Thyroid gland (tissue), 4 donors: ENCODE measurements at regions not wholly inside any gene's neighbourhood (a gene's known extent, or its start where the extent isn't known, plus 50 kb on each side); places are given as distances from the start of the nearest gene placed in this dataset.

Experiments
- DNase-seq, 2 donors: peaks; one replicate each; pipeline ENCODE4 v3.0.0-alpha.2; 2019
- H3K27ac ChIP-seq, 3 donors: fragments of 200-600 bp; sonication (generic); 1 replicate in 2 of 3; 2 replicates in 1 of 3; pipeline ENCODE4 v1.5.1; 2016 to 2019; ENCODE audit warnings: mild to moderate bottlenecking in 1 of 3, moderate library complexity in 1 of 3
- H3K27me3 ChIP-seq: fragments of 200-600 bp; sonication (generic); one replicate; pipeline ENCODE4 v1.5.1; 2019
- H3K36me3 ChIP-seq, 2 donors: fragments of 200-600 bp; sonication (generic); one replicate each; pipeline ENCODE4 v1.5.1; 2016 to 2019
- H3K4me1 ChIP-seq, 2 donors: fragments of 200-600 bp; sonication (generic); one replicate each; pipeline ENCODE4 v1.5.1; 2017 to 2019
- H3K4me3 ChIP-seq, 3 donors: fragments of 200-600 bp; sonication (generic); replicated peaks in 1 of 3; 1 replicate in 2 of 3; 2 replicates in 1 of 3; pipeline ENCODE4 v1.5.1; 2016; ENCODE audit warnings: mild to moderate bottlenecking in 1 of 3
- H3K9me3 ChIP-seq: fragments of 200-600 bp; sonication (generic); one replicate; pipeline ENCODE4 v1.5.1; 2017
- CTCF ChIP-seq, 6 experiments: fragments of 200-600 bp in 3 of 6; fragments of 450-650 bp in 3 of 6; sonication (generic) in 3 of 6; IDR thresholded peaks; one replicate each; pipeline ENCODE4 v1.5.1; 2016 to 2019; ENCODE audit warnings: antibody characterized with exemption in 6 of 6, mild to moderate bottlenecking in 2 of 6, inconsistent platforms in 1 of 6, moderate library complexity in 1 of 6
- POLR2A ChIP-seq, 2 donors: fragments of 450-650 bp; IDR thresholded peaks; one replicate each; pipeline ENCODE4 v1.6.1; 2017; ENCODE audit warnings: antibody characterized with exemption in 2 of 2, mild to moderate bottlenecking in 2 of 2, moderate library complexity in 1 of 2
- whole genome bisulfite sequencing, 2 donors: methylation state at CpG; one replicate each; pipeline ENCODE4 v1.1.5; 2017; 5-methylcytosine and 5-hydroxymethylcytosine counted together
- intact Hi-C: fragments of 100-400 bp; cut with DNase I; formaldehyde crosslinking; loops from one replicate; pipeline ENCODE4 v1.15.1; 2023

DNA sequence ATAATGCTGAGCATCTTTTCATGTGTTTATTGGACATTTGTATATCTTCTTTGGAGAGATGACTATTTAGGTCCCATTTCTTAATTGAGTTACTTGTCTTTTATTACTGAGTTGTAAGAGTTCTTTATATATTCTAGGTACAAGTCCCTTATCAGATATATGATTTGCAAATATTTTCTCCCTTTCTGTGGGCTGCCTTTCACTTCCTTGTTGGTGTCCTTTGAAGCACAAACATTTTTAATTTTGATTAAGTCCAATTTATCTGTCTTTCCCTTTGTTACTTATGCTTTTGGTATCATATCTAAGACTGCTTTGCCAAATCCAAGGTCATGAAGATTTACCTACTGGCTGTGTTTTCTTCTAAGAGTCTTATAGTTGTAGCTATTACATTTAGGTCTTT lies 113.2 kb downstream of the HNRNPD start:
- DNase-seq, result no peak
- intact Hi-C loops, result loop anchor here (10.0 kb wide), 1 partner anchor 856 kb away; no protein-coding TSS in a partner anchor
- H3K27me3 ChIP-seq, result no peaks in the 10 kb centered on the region

DNA sequence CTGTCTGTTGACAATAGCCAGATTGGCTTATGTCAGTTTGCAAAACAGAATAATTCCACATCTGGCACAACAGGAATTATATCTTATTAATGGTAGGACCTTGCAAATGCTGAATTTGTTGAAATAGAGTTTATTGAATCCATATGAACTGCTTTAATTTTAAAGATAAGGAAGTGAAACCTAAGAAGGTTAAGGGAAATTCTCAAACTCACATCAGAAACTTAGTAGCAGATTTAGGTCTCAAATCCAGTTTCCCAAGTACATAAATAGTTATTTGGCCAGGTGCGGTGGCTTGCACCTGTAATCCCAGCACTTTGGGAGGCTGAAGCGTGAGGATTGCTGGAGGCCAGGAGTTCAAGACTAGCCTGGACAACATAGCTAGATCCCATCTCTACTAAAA lies 117.1 kb downstream of the HNRNPD start:
- Histone ChIP-seq H3K4me1 (no peaks in the 10 kb centered on the region), H3K27me3 (no peaks in the 10 kb centered on the region), H3K27ac (no peak overlapping the region), H3K9me3 (no peaks in the 10 kb centered on the region), H3K36me3 (no peaks in the 10 kb centered on the region), H3K4me3 (no peak overlapping the region)
- WGBS, 2 donors, result 92 to 98% methylated on average over 2 of the region's 2 CpGs
- no peak for DNase-seq
- TF ChIP-seq POLR2A (IDR thresholded peaks at IDR 0.05) (no peak), CTCF (IDR thresholded peaks at IDR 0.05) (no peak)
- intact Hi-C loops, result no loop called here

More for the DNA sequence above, 113.2 kb downstream of the HNRNPD start:
- H3K4me1 ChIP-seq, result no peaks in the 10 kb centered on the region
- no peak for TF ChIP-seq CTCF (IDR thresholded peaks at IDR 0.05)
- TF ChIP-seq POLR2A (IDR thresholded peaks at IDR 0.05), result no peak
- no peak overlapping the region for H3K27ac ChIP-seq
- H3K36me3 ChIP-seq, result no peaks in the 10 kb centered on the region
- H3K4me3 ChIP-seq, result no peak overlapping the region
- no peaks in the 10 kb centered on the region for H3K9me3 ChIP-seq

DNA sequence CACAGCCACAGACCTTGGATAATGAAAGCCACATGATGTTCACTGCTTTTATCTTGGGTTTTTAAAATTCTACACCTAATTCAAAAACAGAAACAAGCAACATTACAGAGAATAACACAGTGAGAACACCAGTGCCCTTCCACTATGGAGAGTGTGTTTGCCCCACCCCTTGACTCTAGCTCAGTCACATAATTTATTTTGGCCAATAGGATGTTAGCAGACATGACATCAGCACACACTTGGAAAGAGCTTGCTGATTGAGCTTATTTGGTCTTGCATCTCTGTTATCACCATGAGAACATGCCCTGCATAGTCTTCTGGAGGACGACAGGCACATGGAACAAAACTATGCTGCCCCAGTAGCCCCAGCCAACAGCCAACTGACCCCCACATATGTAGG lies 118.1 kb downstream of the HNRNPD start:
- TF ChIP-seq CTCF (IDR thresholded peaks at IDR 0.05) (no peak), POLR2A (IDR thresholded peaks at IDR 0.05) (no peak)
- Histone ChIP-seq H3K4me1 (no peaks in the 10 kb centered on the region), H3K27ac (no peak overlapping the region), H3K27me3 (no peaks in the 10 kb centered on the region), H3K4me3 (no peak overlapping the region), H3K36me3 (no peaks in the 10 kb centered on the region), H3K9me3 (no peaks in the 10 kb centered on the region)
- no peak for DNase-seq
- intact Hi-C loops, result no loop called here
- 50 to 80% methylated on average over 1 of the region's 1 CpG for WGBS, 2 donors

GRCh38 chr4:82248903-82249632 lies 124.7 kb downstream of the HNRNPD start:
- no peak overlapping the region for H3K27ac ChIP-seq
- WGBS, 2 donors, result 49 to 75% methylated on average over 4 of the region's 4 CpGs
- TF ChIP-seq CTCF (IDR thresholded peaks at IDR 0.05) (no peak), POLR2A (IDR thresholded peaks at IDR 0.05) (no peak)
- no peak for DNase-seq
- no peaks in the 10 kb centered on the region for H3K9me3 ChIP-seq
- H3K4me3 ChIP-seq, result no peak overlapping the region
- intact Hi-C loops, result no loop called here
- no peaks in the 10 kb centered on the region for H3K27me3 ChIP-seq
- H3K36me3 ChIP-seq, result no peaks in the 10 kb centered on the region
- no peaks in the 10 kb centered on the region for H3K4me1 ChIP-seq

GRCh38 chr4:82247629-82248028 lies 126.2 kb downstream of the HNRNPD start:
- Histone ChIP-seq H3K27ac (no peak overlapping the region), H3K27me3 (no peaks in the 10 kb centered on the region), H3K4me1 (no peaks in the 10 kb centered on the region), H3K9me3 (no peaks in the 10 kb centered on the region), H3K36me3 (no peaks in the 10 kb centered on the region), H3K4me3 (no peak overlapping the region)
- WGBS, 2 donors, result 94 to 100% methylated on average over 1 of the region's 1 CpG
- no peak for DNase-seq
- intact Hi-C loops, result no loop called here
- no peak for TF ChIP-seq CTCF (IDR thresholded peaks at IDR 0.05)
- TF ChIP-seq POLR2A (IDR thresholded peaks at IDR 0.05), result no peak
